ENCODE measurements at regions not wholly inside any gene's neighbourhood (a gene's known extent, or its start where the extent isn't known, plus 50 kb on each side); places are given as distances from the start of the nearest gene placed in this dataset.

DNA sequence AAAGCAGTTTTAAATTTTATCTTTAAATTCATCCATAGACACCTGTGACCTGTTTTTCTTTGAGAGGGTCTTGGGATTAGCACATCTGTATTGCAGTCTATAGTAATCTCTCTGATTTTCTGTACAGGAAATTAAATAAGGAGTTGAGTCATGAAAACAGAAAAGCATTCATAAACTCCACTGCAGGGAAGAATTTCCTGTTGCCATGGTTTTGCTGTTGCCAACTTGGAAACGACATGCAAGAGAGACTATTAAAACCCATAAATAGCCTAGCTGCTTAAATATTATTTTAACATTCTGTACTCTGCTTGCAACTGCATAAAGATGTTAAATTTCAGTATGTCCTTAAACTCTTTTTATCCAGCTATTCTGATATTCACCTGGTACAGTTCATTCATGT lies 281.0 kb upstream of the RGS6 start:
- no peak for DNase-seq

DNA sequence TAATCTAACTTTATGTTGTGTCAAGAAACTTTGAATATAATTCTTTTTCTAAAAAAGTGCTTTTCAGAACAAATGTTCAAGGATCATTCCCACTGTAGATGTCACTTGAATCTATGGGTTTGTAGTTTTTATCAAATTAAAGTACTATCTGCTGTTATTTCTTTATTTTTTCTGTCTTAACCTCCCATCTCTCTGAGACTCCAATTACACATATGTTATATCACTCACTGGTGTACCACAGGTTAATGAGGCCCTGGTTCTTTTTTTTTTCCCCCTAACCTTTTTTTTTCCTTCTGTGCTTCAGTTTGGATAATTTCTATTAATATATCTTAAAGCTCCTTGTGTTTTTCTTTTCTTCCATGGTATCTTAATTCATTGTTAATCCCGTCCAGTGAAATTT lies 279.9 kb upstream of the RGS6 start:
- no peak for DNase-seq

DNA sequence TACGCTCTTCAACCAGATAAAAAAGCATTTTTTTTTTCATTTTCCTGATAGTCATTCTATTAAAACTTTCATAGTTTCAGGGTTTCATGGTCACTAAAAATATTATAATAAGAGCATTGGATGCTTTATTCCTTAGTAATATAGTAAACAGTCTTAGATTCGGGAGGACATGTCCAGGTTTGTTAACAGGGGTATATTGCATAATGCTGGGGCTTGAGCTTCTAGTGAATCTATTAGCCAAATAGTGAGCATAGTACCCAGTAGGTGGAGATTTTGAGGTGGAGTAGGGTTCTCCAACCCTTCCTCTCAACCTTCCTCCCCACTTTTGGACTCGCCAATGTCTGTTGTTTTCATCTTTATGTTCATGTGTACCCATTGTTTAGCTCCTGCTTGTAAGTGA lies 277.4 kb upstream of the RGS6 start:
- no peak for DNase-seq

DNA sequence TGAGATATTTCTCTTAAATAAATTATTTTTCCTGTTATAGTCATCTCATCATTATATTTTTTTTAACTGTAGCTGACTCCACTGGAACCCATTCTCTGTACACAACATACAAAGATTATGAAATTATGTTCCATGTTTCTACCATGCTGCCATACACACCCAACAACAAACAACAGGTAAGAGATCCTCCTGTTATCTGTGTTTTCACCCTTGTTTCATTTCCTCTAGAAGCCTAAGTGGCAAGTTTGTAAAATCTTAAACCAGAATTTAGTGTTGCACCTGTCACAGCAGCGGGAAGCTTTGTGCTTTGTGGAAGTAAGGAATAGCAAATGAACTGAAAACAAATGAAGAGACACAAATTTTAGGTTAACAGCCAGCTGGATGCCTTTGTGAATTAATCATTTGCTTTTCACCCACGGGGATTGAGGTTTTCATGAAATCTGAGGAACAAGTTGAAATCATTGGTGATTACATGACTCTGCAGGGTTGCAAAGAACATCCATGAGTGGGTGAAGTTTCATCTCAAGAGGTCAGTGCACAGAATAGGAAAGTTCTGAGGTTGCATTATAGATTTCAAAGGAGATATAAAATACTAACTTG lies 273.9 kb upstream of the RGS6 start:
- no peak for DNase-seq

DNA sequence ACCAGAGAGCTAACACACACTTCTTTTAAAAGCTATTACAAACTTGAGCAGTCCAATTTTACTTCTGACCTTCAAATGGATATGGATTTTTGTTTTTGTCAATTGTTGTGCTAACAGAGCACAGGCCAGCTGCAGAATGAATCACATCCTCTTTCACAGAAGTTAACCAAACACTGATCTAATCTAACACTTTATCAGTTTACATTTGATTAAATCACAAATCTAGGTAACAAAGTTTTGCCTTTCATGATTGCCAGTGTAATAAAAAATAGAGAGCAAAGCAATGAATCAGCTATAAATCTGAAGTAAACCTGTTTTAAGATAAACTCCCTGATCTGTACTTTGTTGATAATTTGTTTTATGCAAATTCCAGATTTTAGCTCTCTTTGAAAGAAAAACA lies 273.1 kb upstream of the RGS6 start:
- DNase-seq = no peak

DNA sequence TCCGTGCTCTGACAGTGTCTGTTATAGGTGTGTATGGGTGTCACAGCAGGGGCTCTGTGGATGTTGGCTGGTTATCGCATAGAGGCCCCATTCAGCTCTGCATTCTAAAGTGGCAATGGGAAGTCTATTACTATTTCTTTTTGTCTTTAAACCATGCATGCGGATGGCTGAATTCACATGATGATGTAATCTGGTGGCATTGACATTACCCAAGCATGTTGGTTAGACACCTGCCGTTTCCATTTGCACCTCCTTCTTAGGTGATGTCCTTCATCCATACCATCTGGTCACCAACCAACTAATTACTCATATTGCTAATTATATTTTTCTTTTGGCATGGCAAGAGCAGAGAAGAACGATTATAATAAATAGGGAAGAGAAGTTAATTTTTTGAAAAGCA lies 270.8 kb upstream of the RGS6 start:
- DNase-seq = no peak

DNA sequence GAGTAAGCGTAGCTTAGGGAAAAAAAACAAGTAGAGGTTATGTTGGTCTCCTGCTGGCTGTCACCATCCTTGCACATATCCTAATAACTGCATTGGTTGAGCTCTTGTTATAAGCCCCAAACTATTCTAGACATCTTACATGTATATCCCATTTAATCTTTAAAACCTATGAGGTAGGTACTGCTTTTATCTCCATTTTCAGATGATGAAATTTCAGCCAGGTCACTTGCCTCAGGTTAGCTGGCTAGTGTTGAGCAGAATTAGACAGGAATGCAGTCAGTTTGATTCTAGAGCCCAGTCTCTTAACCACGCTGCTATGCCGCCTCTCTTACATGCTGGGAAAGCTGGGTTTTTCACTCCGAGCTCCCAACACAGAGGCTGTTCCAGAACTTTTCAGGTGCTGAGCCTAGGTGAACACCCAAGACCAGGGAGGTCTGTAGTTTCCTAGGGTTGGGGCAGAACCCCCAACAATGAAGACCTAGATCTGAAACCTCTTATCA lies 269.9 kb upstream of the RGS6 start:
- no peak for DNase-seq

DNA sequence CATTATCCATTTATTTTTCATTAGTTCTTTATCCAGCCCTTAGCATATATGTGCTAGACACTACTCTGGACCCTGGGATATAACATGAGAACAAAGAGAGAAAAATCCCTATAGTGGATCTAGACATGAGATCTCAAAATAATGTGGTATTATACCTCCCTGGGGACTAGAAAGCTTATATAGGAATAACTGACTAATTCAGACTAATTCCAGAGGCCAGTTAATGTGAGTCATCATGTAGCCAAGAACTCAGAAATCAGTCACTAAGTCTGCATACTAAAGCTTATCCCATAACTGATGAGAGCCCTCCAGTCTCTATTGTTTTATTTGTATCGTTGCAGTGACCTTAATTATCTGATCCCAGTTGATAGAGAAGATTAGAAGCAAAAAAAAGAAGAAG lies 267.1 kb upstream of the RGS6 start:
- no peak for DNase-seq

DNA sequence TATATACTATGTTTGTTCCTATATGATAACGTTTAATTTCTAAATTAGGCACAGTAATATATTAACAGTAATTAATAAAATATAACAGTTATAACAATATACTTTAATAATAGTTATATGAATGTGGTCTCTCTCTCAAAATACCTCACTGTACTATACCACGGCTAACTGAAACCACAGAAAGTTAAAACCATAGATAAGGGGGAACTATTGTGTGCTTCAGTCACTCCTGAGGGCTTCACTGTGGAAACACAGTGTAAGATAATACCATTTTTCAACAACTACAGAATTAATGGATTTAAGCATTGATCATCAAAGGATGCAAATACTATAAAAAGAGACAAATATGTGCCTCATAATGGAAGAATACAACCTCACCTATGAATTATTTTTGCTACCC lies 266.4 kb upstream of the RGS6 start:
- DNase-seq = peak; percentile 3

DNA sequence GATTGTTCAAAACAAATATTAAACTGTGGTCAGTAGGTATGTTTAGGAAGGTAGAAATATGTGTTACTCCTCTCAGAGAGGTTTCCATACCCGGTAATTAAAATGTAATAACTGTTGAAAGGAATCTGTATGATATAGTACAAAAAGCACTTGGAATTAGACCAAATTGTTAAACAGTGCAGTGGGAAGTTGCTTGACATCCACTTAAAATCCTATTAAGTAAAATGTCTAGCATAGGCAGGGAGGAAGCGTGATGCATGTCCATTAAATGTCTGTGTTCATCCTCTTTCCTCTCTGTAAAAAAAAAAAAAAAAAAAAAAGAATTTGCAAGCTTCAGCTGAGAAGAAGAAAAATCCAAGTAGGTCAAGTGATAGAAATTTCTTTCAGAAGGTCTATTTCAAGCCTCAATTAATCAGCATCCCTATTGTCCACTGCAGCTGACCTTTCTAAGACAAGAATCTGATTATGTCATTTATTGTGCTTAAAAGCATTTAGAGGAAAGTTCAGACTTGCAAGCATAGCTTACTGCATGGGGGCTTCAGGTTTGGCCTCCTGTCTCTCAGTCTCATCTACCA lies 265.6 kb upstream of the RGS6 start:
- no peak for DNase-seq

DNA sequence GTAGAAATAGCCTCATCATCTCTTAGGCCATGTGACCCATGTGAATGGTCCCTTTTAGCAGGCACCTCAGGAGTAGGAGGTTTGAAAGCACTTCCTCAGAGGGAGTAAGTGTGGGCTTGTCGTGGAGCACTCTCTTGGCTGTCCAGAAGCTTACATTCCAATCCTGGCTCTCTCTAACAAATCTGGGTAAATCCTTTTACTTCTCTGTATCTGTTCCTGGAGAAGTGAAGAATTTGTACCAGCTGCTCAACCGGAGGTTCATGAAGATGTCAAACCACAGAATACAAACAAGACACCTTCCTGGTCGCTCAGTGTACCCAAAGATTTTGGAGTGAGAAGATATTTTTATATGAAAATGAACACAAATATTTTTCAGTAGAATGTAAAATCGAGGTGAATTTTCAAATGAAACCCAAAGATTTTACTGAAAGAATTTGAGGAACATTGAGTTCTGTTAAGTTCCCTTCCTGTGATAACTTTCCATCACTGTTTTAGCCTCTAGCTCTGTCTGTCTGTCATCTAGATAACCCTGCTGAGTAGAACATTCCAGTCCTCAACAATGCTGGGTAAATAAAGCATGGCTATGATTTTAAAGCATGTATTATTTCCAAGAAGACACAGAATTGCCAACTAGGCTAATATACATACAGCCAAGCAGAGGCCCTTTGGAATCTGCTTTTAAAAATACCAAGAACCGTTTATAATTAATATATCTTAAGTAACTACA lies 263.9 kb upstream of the RGS6 start:
- no peak for DNase-seq

DNA sequence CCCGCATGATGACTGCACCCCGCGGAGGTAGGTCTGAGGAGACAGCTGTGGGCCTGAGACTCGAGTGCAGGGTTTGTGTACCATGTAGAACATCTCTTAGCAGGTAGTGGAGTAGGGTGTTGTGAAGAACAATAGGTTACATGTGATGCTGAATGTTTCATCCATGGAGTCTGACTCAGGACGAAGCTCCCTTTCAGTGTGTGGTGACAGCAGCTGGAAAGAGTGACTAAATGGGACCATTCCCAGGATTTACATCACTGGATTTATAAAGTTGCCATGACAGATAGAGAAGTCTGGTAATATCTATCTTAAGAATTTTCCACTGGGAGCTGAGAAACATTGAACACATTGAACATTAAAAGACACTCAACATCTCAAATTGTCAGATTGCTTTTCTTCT lies 259.6 kb upstream of the RGS6 start:
- DNase-seq = no peak

DNA sequence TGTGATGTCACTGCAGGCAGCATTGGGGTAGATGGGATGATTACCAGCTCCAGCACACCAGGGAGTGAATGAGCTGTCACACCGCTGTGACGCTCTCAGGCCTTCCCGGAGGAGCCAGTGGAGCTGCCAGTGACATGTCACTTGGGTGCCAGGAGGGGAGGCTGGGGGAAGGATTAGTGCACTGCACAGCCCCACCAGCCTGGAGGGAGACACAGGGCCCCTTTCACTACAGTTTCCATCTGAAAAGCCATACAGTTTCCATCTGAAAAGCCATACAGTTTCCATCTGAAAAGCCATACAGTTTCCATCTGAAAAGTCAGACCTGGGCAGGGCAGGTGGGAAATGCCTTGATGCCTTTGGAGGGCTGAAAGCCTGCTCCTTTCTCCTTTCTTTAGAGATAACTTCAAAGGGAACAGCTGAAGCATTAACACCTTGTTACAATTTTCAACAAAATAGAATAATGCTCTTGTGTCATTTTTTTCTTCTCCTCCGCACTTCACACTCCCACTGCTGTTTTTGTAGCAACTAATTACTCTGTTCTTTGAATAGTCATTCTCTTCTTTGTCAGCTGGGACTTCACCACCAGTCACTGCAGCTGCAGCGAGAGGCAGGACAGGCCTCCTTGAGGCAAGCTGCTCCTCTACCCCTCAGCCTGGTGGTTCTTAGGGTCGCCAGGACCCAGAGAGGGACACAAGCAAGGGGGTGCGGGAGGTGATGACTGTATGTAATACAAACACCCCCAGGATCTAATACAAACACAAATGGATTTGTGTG lies 256.9 kb upstream of the RGS6 start:
- DNase-seq = no peak

DNA sequence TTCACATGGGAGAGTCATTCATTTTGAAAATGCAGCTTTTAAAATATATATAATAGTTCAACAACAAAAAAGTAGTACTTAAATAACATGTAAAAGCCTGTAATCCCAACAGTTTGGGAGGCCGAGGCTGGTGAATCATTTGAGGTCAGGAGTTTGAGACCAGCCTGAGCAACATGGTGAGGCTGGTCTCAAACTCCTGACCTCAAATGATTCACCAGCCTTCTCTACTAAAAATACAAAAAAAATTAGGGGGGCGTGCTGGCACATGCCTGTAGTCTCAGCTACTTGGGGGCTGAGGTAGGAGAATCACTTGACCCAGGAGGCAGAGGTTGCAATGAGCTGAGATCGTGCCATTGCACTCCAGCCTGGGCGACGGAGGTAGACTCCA lies 256.3 kb upstream of the RGS6 start:
- DNase-seq = no peak

DNA sequence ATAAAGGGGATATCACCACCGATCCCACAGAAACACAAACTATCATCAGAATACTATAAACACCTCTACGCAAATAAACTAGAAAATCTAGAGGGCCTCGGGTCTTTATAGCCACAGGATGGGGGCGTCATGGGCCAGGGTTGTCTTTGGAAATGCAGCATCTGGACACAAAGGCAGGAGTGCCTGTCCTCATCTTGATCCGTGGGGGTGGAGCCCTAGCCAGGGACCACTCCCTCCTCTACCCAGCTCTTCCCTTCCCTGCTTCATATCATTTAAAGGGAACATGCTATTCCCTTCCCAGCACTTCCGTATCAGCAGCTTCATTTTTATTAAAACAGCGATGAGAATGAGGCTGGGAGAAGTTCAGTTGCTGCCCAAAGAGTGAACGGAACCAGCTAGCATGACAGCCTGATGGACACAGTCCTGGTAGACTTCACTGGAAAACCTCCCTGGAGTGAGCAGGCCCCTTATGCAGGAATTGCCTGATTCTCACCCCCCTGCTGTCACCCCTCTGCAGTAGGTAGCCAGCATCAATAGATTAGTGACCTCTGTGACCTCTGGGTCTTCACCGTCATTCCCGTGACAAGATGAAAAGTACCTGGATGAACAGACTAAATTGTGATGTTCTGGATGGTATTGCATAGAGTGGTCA lies 251.4 kb upstream of the RGS6 start:
- no peak for DNase-seq

DNA sequence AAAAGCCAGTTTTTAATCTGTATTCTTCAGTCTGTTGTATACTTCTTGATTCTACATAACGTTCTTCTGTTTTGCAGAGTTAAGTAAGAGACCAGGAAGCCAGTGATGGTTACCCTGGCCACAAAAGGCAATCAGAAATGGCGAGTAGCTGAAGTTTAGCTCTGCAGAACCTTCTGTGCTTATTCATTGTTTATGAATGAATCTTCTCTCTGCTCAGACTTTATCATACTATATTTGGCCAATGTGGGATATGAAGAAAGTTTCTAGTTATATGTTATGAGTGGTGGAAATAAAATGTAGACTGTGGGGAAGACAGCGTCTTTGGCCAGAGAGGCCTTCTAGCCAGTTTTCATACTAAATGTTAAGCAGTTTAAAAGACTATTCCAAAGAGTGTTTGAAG lies 249.9 kb upstream of the RGS6 start:
- no peak for DNase-seq

DNA sequence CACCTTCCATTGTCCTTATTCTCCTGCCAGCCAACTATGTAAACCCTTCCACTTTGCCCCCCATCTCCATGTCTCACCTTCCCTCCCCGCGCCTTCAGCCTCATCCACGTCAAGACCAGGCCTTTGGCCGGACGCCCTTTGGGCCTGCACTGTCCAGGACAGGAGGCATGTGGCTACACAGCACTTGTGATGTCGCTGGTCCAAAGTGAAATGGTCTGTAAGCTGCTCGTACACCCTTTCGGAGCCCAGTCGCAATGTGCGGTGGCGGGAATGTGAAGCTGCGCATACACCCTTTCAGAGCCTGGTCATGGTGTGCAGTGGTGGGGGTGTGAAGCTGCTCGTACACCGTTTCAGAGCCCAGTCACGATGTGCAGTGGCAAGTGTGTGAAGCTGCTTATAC lies 247.9 kb upstream of the RGS6 start:
- no peak for DNase-seq

DNA sequence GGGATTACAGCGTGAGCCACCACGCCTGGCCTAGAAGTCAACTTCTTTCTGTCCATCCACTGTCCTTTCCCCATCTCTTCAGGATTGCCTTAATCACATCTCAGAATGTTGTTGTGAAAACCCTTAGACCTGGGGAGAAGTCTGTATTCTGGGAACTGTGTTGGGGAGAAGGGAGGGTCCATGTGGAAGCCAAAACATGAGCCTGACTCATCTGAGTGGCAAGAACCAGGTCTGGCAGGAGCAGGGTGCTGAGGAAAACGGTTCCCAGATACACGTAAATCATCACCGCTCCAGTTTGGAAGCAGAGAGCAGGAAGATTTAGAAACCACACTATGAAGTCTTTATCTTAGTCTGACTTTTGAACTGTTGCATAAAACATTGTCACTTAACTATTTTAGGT lies 245.6 kb upstream of the RGS6 start:
- no peak for DNase-seq

DNA sequence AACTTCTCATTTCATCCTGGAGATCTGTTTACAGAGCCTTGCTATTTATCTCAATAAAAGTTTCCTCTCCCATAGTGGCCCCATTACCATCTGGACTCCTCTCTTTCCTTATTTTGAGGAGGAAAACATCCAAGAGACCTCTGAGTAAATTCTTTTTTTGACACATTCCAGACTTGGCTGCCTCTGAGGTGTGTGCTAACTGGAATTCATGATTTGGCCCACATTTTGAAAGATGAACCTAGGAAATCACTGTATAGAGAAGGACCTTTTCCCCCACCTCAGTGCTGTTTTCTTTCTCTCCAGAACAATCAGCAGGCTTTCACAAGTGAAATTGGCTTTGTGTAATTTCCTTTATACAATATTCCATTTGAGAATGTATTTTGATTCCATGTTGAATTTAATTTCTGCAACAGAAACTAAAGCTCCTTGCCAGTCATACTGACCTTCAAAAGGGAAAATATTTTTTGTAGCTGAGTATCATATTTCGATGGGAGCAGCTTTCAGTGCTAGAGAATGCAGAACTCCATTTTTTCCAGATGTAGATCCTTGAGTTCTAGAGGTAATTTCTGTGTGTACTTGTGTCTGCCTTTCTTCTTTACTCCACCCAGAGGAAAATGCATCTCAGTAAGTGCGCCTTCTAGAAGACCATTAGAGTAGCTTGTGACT lies 244.9 kb upstream of the RGS6 start:
- no peak for DNase-seq

DNA sequence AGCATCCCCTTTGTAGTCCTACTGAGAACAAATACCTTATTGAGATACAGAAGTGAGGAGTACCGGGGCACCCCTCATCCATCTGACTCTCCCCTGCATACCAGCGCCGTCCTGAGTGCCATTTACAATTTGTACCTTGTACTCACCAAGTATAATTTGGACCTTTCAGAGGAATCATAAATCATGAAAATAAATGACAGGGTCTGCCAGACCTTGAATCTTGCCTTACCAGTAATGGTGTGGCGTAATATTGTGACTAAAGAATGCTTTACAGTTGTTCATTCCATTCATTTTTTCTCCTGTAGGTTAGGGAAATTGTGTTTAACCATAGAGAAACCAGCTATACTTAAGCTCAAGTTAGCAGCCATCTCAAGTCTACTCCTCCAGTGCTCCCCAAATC lies 243.7 kb upstream of the RGS6 start:
- no peak for DNase-seq

DNA sequence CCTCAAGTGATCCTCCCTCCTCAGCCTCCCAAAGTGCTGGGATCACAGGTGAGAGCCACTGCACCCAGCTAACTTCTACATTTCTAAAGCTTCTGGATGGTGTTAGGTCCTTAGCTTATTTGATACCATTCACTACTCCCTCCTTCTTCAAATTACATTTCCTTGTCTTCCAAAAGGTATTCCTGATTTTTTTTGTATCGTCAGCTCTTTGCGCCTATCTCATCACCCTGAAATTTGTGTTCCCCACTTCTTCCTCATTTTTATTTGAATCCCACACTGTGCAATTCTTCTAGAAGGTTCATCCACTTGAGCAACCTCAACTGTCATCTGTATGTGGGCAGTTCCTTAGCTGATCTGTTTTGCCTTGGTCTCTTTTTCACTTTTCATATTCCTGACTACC lies 241.8 kb upstream of the RGS6 start:
- no peak for DNase-seq

DNA sequence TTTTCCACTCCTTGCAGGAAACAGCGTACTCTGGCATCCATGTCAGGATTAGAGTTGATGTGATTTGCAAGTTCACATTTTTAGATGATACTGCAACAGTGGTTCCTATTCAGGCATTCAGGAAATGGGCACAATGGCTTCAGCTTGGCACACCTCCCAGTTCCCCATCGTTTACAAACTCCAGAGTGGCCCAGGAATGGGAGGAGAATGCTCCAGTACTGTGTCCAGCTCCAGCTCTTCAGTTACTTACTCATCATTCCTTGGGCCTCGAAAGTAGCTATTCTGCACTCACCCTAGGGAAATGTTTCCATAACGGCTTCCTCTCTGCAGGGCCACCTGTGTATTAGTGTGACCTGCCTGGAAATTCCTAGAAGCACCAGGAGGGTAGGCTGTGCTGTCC lies 239.7 kb upstream of the RGS6 start:
- no peak for DNase-seq

DNA sequence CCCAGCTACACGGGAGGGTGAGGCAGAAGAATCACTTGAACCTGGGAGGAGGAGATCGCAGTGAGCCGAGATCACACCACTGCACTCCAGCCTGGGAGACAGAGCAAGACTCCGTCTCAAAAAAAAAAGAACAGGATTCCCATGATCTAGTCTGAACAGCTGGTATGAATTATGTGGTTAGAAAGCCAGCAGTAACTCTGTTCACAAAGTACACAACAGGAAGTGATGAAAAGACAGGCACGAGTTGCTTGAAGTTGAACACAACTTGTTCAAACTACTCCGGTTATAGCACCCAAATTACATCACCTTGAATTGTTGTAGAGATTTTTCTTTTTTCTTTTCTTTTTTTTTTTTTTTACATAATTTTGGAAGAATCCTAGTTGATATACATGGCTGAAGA lies 238.8 kb upstream of the RGS6 start:
- DNase-seq = no peak

Data from hematopoietic multipotent progenitor cell treated with erythropoietin and hydrocortisone succinate and interleukin-3 and kit ligand, for 8 days (in vitro differentiated cells).